Panc1 (cell line): ENCODE measurements at regions not wholly inside any gene's neighbourhood (a gene's known extent, or its start where the extent isn't known, plus 50 kb on each side); places are given as distances from the start of the nearest gene placed in this dataset.

Source experiments
- ATAC-seq: fragments of 200-7000 bp; cut with Tn5 transposase; 2 replicates; pipeline ENCODE4 v1.9.1; 2020; ENCODE audit warnings: mild to moderate bottlenecking, moderate library complexity
- BruUV-seq: library from RNA; stranded (reverse); fragments of 400-500 nt; replicated peaks from 2 replicates; lab custom pipeline; 2021; lab: Mats Ljungman, UMichigan
- CTCF ChIA-PET: fragments of 300-600 bp; sonication (Branson Sonifier 250); formaldehyde crosslinking; loops from one replicate; lab custom pipeline; 2022; ENCODE audit warnings: antibody characterized with exemption; lab: Charles Lee
- POLR2A ChIA-PET: fragments of 300-600 bp; sonication (Branson Sonifier 250); formaldehyde crosslinking; loops from one replicate; lab custom pipeline; 2022; ENCODE audit warnings: antibody characterized with exemption; lab: Charles Lee
- DNase-seq: peaks from one replicate; pipeline ENCODE4 v3.0.0-alpha.2; 2010; ENCODE audit warnings: low read depth, low spot score
- H3K27ac ChIP-seq: 2 replicates; pipeline ENCODE4 v1.5.1; 2011; ENCODE audit warnings: mild to moderate bottlenecking, low read length, inconsistent platforms
- H3K27me3 ChIP-seq: fragments of 200-500 bp; sonication (Bioruptor generic); 2 replicates; pipeline ENCODE4 v1.6.0; 2014; ENCODE audit warnings: low read length, inconsistent platforms; ENCODE audit not compliant: control insufficient read depth, insufficient read depth
- H3K36me3 ChIP-seq: fragments of 200-500 bp; sonication (Bioruptor generic); 2 replicates; pipeline ENCODE4 v1.5.1; 2014; ENCODE audit warnings: inconsistent platforms, mild to moderate bottlenecking, low read length, moderate library complexity; ENCODE audit not compliant: control insufficient read depth, insufficient read depth
- H3K4me1 ChIP-seq: 2 replicates; pipeline ENCODE4 v1.5.1; 2011; ENCODE audit warnings: inconsistent platforms, mild to moderate bottlenecking, low read length, moderate library complexity; ENCODE audit not compliant: control insufficient read depth, insufficient read depth
- H3K4me3 ChIP-seq, 2 experiments: 2 replicates each; pipeline ENCODE4 v1.5.1; 2011 to 2012; ENCODE audit warnings: low read depth in 2 of 2, low read length in 2 of 2, mild to moderate bottlenecking in 2 of 2, inconsistent platforms in 1 of 2, moderate library complexity in 1 of 2
- H3K9me3 ChIP-seq: fragments of 200-500 bp; sonication (Bioruptor generic); 2 replicates; pipeline ENCODE4 v1.5.1; 2014; ENCODE audit warnings: low read depth, mild to moderate bottlenecking, inconsistent platforms, low read length, moderate library complexity; ENCODE audit not compliant: control insufficient read depth, insufficient read depth
- POLR2AphosphoS5 ChIP-seq: IDR thresholded peaks from 2 replicates; pipeline ENCODE4 v1.6.1; 2012; ENCODE audit warnings: mild to moderate bottlenecking, low read depth, low read length, moderate library complexity
- REST ChIP-seq, 2 experiments: IDR thresholded peaks; 2 replicates each; pipeline ENCODE4 v1.6.1; 2011 to 2012; ENCODE audit warnings: low read depth in 2 of 2, control low read depth in 1 of 2, low read length in 1 of 2, mild to moderate bottlenecking in 1 of 2, moderate library complexity in 1 of 2; ENCODE audit not compliant: insufficient read depth in 1 of 2
- SIN3A ChIP-seq: IDR thresholded peaks from 2 replicates; pipeline ENCODE4 v1.6.1; 2012; ENCODE audit warnings: low read depth, mild to moderate bottlenecking, low read length, moderate library complexity, borderline replicate concordance; ENCODE audit not compliant: insufficient read depth
- TCF7L2 ChIP-seq: IDR thresholded peaks from 2 replicates; pipeline ENCODE4 v1.6.1; 2011; ENCODE audit warnings: mild to moderate bottlenecking, low read depth, low read length, inconsistent platforms
- in situ Hi-C: cut with HindIII; loops from 2 replicates; pipeline ENCODE4 v1.10.0; 2016; ENCODE audit warnings: low sequenced_read_pairs, low pct_unique_long_range_greater_than_20kb
- intact Hi-C: fragments of 100-400 bp; cut with micrococcal nuclease; formaldehyde crosslinking; loops from one replicate; pipeline ENCODE4 v1.10.0; 2022; ENCODE audit not compliant: unreplicated experiment
- TF ChIP-seq, protein P1 (sequence below): fragments of 450-650 bp; IDR thresholded peaks from 2 replicates; pipeline ENCODE4 v1.5.1; 2017; ENCODE audit warnings: mild to moderate bottlenecking

DNA sequence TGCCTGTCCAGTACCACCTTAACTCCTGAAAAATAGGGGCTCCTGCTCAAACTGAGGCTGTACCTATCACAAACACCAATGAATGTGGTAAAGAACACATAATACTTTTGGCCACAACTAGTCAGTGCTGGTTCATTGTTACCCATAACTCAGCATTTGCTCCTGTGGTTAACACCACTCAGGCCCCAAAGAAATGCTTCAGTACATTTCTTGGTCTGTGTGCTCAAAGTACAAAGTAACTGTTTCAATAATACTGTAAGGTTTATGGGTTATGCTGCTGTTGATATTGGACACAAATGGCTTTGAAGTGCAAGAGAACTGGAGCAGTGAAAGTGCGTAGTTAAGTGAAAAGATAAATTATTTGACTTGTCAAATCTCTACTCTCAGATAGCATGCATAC is 95.0 kb upstream of the TACR1 start:
- in situ Hi-C loops = no loop called here
- intact Hi-C loops = no loop called here
- ATAC-seq = no peak
- Histone ChIP-seq H3K9me3 (no peaks in the 10 kb centered on the region), H3K4me1 (no peaks in the 10 kb centered on the region), H3K27me3 (no peaks in the 10 kb centered on the region), H3K27ac (no peak overlapping the region), H3K36me3 (no peaks in the 10 kb centered on the region), H3K4me3 (no peak overlapping the region)
- no peak for DNase-seq
- ChIA-PET POLR2A (no interaction called here), CTCF (no interaction called here)
- TF ChIP-seq POLR2AphosphoS5 (no peak), REST (IDR thresholded peaks at IDR 0.05; ENCODE audit: insufficient read depth in 1 of 2, low read depth in 2 of 2, low read length in 1 of 2) (no peak), SIN3A (no peak)
- TF ChIP-seq, protein P1, sequence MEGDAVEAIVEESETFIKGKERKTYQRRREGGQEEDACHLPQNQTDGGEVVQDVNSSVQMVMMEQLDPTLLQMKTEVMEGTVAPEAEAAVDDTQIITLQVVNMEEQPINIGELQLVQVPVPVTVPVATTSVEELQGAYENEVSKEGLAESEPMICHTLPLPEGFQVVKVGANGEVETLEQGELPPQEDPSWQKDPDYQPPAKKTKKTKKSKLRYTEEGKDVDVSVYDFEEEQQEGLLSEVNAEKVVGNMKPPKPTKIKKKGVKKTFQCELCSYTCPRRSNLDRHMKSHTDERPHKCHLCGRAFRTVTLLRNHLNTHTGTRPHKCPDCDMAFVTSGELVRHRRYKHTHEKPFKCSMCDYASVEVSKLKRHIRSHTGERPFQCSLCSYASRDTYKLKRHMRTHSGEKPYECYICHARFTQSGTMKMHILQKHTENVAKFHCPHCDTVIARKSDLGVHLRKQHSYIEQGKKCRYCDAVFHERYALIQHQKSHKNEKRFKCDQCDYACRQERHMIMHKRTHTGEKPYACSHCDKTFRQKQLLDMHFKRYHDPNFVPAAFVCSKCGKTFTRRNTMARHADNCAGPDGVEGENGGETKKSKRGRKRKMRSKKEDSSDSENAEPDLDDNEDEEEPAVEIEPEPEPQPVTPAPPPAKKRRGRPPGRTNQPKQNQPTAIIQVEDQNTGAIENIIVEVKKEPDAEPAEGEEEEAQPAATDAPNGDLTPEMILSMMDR = no peak
- BruUV-seq = no TSS peak

- CTCF ChIA-PET = no interaction called here
- TF ChIP-seq TCF7L2 = no peak
- no peak for TF ChIP-seq SIN3A
- TF ChIP-seq, protein P1 = no peak
- TF ChIP-seq POLR2AphosphoS5 = no peak
- TF ChIP-seq REST (IDR thresholded peaks at IDR 0.05; ENCODE audit: insufficient read depth in 1 of 2, low read depth in 2 of 2, low read length in 1 of 2) = no peak
- Histone ChIP-seq H3K36me3 (no peaks in the 10 kb centered on the region), H3K27ac (no peak overlapping the region), H3K4me3 (no peak overlapping the region), H3K4me1 (no peaks in the 10 kb centered on the region), H3K27me3 (no peaks in the 10 kb centered on the region), H3K9me3 (no peaks in the 10 kb centered on the region)
- ATAC-seq (no peak), DNase-seq (no peak)
- in situ Hi-C loops (no loop called here), intact Hi-C loops (no loop called here)
- POLR2A ChIA-PET = no interaction called here
- BruUV-seq = no TSS peak
Observed at GRCh38 chr2:75292826-75293225, 93.5 kb upstream of the TACR1 start.
